ENCODE measurements at regions not wholly inside any gene's neighbourhood (a gene's known extent, or its start where the extent isn't known, plus 50 kb on each side); places are given as distances from the start of the nearest gene placed in this dataset.
"Not testable (repeated sequence)": the region's sequence is repeated elsewhere in the genome, so short reads cannot be mapped to it uniquely, and the experiment has no call there.

DNA sequence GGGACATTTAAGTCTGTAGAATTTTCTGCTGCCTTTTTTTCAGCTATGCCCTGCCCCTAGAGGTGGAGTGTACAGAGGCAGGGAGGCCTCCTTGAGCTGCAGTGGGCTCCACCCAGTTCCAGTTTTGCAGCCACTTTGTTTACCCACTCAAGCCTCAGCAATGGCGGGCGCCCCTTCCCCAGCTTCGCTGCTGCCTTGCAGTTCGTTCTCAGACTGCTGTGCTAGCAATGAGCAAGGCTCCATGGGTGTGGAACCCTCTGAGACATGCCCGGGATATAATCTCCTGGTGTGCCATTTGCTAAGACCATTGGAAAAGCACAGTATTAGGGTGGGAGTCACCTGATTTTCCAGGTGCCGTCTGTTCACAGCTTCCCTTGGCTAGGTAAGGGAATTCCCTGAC, 68.0 kb upstream of the SEMA3E start:
- not testable (repeated sequence) for DNase-seq

DNA sequence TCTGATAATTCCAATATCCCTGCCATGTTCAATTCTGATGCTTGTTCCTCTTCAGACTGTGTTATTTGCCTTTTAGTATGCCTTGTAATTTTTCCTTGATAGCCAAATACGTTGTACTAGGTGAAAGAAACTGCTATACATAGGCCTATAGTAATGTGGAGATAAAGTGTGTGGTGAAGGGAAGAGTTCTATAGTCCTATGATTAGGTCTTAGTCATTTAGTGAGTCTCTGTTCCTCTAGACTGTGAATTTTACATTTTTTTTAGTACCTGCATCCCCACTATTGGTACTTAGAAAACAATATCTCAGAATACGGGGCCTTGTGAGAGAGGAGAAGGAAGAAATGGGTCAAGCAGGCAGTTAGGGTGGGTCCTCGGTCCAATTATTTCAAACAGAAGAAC, 59.6 kb upstream of the SEMA3E start:
- DNase-seq: no peak

DNA sequence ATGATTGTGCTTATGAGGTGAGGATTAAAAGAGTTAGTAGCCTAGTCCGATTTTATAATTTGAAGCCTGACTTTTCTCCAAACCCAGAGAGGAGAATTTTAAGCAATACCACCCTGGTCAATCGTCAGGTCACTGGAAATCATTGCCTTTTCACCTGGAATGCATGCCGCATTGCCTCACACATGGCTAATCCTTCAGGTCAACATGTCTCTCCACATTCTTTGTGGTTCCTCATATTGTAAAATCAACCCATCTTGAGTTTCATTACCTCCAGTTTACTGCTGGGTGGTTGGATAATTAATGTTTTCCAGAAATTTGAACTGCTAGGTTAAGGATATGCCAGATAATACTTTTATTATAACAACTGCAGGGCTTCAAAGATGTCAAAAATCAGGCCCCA, 55.6 kb upstream of the SEMA3E start:
- DNase-seq: no peak

DNA sequence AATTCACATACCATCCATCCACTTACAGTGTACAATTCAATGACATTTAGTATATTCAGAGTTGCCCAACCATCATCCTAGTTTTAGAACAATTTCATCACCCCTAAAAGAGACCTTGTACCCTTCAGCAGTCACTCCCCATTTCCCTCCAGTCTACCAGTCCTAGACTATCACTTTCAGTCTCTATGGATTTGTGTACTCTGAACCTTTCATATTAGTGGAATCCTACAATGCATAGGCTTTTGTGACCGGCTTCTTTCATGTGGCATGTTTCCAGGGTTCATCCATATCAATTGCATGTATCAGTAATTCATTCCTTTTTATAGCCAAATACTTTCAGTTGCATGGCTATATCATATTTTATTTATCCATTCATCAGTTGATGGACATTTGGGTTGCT, 53.5 kb upstream of the SEMA3E start:
- no peak for DNase-seq

DNA sequence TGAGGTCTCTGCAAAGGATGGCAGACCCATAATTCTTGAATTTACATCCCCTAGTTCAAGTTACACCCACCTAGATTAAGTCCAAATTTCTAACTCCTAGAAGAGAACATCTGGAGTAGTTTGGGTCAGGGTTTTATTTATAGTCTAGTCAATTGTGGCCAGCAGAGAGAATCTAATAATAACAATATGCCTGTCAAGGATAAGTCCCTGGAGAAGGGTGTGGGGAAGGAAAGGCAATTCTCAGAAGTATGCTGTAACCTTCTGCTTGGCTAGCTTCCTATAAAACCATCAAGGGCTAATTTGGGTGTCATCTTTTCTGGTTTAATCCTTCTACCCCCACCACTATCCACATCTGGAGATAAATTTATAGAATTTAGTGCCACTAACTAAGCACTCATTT, 52.8 kb upstream of the SEMA3E start:
- no peak for DNase-seq

Measured in COR-L47 (cell line).